Esophagus muscularis mucosa (tissue), 4 donors: ENCODE measurements at regions not wholly inside any gene's neighbourhood (a gene's known extent, or its start where the extent isn't known, plus 50 kb on each side); places are given as distances from the start of the nearest gene placed in this dataset.
"Not testable (repeated sequence)": the region's sequence is repeated elsewhere in the genome, so short reads cannot be mapped to it uniquely, and the experiment has no call there.

ENCODE experiments used
- DNase-seq: peaks from one replicate; pipeline ENCODE4 v3.0.0-alpha.2; 2017; ENCODE audit errors: extremely low spot score
- H3K27ac ChIP-seq, 4 donors: fragments of 200-600 bp; sonication (generic); replicated peaks in 1 of 4; 1 replicate in 3 of 4; 2 replicates in 1 of 4; pipeline ENCODE4 v1.5.1; 2016 to 2019; ENCODE audit warnings: mild to moderate bottlenecking in 1 of 4
- H3K27me3 ChIP-seq, 4 donors: fragments of 200-600 bp; sonication (generic); one replicate each; pipeline versions ENCODE4 v1.5.1 to v1.6.0; 2016 to 2019
- H3K36me3 ChIP-seq, 4 donors: fragments of 200-600 bp; sonication (generic); one replicate each; pipeline ENCODE4 v1.5.1; 2016 to 2019
- H3K4me1 ChIP-seq, 4 donors: fragments of 200-600 bp; sonication (generic); one replicate each; pipeline ENCODE4 v1.5.1; 2016 to 2019
- H3K4me3 ChIP-seq, 4 donors: fragments of 200-600 bp; sonication (generic); 1 replicate in 2 of 4; 2 replicates in 2 of 4; pipeline ENCODE4 v1.5.1; 2016 to 2019; ENCODE audit warnings: mild to moderate bottlenecking in 4 of 4, moderate library complexity in 1 of 4
- H3K9me3 ChIP-seq, 4 donors: fragments of 200-600 bp; sonication (generic); 1 replicate in 3 of 4; 2 replicates in 1 of 4; pipeline ENCODE4 v1.5.1; 2016 to 2019
- EP300 ChIP-seq: sonication (generic); formaldehyde crosslinking; IDR thresholded peaks from one replicate; pipeline ENCODE4 v1.6.1; 2017; ENCODE audit warnings: antibody characterized with exemption
- POLR2A ChIP-seq: fragments of 450-650 bp; IDR thresholded peaks from one replicate; pipeline ENCODE4 v1.6.1; 2017; ENCODE audit warnings: antibody characterized with exemption, moderate library complexity, mild to moderate bottlenecking, low read depth
- POLR2AphosphoS5 ChIP-seq, 2 donors: sonication (generic); formaldehyde crosslinking; IDR thresholded peaks; one replicate each; pipeline ENCODE4 v1.6.1; 2017; ENCODE audit warnings: antibody characterized with exemption in 2 of 2
- WGBS: methylation state at CpG from one replicate; pipeline ENCODE4 v1.1.5; 2018; 5-methylcytosine and 5-hydroxymethylcytosine counted together
- intact Hi-C: fragments of 100-400 bp; cut with DNase I; formaldehyde crosslinking; loops from one replicate; pipeline ENCODE4 v1.15.1; 2023
- TF ChIP-seq, protein P1 (sequence below), 3 experiments: fragments of 200-600 bp in 2 of 3; fragments of 450-650 bp in 1 of 3; sonication (generic) in 2 of 3; IDR thresholded peaks; one replicate each; pipeline ENCODE4 v1.5.1; 2017 to 2019; ENCODE audit warnings: antibody characterized with exemption in 3 of 3, mild to moderate bottlenecking in 2 of 3, moderate library complexity in 1 of 3

DNA sequence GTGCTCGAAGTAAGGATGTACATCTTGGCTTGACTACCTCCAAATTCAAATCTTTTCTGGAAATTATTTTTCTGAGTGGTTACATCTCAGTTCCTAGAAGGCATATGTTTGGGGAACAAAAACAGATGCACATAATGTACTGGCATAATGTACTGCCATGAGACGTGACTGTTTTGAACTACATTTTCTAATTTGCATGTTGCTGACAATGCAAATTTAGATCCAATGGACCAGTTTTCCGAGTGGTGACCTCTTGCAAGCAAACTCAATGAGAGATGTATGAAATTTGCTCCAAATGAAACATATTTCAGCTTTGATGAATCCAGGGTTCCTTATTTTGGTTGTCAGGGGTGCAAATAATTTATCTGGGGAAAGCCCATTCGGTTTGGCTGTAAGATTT is 694.3 kb downstream of the GRXCR1 start:
- TF ChIP-seq, protein P1, sequence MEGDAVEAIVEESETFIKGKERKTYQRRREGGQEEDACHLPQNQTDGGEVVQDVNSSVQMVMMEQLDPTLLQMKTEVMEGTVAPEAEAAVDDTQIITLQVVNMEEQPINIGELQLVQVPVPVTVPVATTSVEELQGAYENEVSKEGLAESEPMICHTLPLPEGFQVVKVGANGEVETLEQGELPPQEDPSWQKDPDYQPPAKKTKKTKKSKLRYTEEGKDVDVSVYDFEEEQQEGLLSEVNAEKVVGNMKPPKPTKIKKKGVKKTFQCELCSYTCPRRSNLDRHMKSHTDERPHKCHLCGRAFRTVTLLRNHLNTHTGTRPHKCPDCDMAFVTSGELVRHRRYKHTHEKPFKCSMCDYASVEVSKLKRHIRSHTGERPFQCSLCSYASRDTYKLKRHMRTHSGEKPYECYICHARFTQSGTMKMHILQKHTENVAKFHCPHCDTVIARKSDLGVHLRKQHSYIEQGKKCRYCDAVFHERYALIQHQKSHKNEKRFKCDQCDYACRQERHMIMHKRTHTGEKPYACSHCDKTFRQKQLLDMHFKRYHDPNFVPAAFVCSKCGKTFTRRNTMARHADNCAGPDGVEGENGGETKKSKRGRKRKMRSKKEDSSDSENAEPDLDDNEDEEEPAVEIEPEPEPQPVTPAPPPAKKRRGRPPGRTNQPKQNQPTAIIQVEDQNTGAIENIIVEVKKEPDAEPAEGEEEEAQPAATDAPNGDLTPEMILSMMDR (IDR thresholded peaks at IDR 0.05) = no peak
- TF ChIP-seq EP300 (no peak), POLR2AphosphoS5 (IDR thresholded peaks at IDR 0.05) (no peak), POLR2A (no peak)
- H3K4me1 ChIP-seq = no peaks in the 10 kb centered on the region
- intact Hi-C loops = no loop called here
- 67% methylated on average over 4 of the region's 4 CpGs for WGBS
- H3K9me3 ChIP-seq = no peaks in the 10 kb centered on the region
- no peak overlapping the region for H3K27ac ChIP-seq
- no peak overlapping the region for H3K4me3 ChIP-seq
- DNase-seq = no peak
- no peaks in the 10 kb centered on the region for H3K27me3 ChIP-seq
- H3K36me3 ChIP-seq = no peaks in the 10 kb centered on the region

DNA sequence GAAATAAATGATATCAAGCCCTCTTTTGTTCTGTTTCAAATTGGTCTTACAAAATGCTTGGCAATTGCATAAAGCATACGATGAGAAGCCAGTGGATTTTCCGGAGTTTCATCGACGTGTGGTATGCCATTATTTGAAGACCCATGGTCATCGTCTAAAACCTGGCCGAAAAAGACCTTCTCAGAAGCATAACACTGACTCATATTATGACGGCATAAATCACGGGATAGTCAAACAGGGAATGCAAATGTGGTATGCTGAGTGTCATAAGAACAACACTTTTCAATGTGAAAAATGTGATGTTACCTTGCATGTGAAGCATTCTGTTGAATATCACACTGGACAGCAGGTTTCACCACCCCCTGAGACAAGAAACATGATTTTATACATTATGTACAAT is 695.2 kb downstream of the GRXCR1 start:
- H3K9me3 ChIP-seq = no peaks in the 10 kb centered on the region
- H3K36me3 ChIP-seq = no peaks in the 10 kb centered on the region
- no peak overlapping the region for H3K4me3 ChIP-seq
- no peak overlapping the region for H3K27ac ChIP-seq
- TF ChIP-seq EP300 (no peak), POLR2A (no peak), POLR2AphosphoS5 (IDR thresholded peaks at IDR 0.05) (no peak)
- TF ChIP-seq, protein P1 (IDR thresholded peaks at IDR 0.05) = no peak
- intact Hi-C loops = no loop called here
- WGBS = 62% methylated on average over 8 of the region's 8 CpGs
- H3K27me3 ChIP-seq = no peaks in the 10 kb centered on the region
- H3K4me1 ChIP-seq = no peaks in the 10 kb centered on the region
- DNase-seq = no peak

- Histone ChIP-seq H3K27me3 (no peaks in the 10 kb centered on the region), H3K4me3 (no peak overlapping the region), H3K27ac (no peak overlapping the region), H3K36me3 (no peaks in the 10 kb centered on the region), H3K9me3 (no peaks in the 10 kb centered on the region), H3K4me1 (no peaks in the 10 kb centered on the region)
- intact Hi-C loops = no loop called here
- no peak for DNase-seq
- TF ChIP-seq, protein P1 (IDR thresholded peaks at IDR 0.05) = no peak
- TF ChIP-seq EP300 (no peak), POLR2A (no peak), POLR2AphosphoS5 (IDR thresholded peaks at IDR 0.05) (no peak)
Observed at GRCh38 chr4:43607400-43607799, 714.9 kb downstream of the GRXCR1 start.

DNA sequence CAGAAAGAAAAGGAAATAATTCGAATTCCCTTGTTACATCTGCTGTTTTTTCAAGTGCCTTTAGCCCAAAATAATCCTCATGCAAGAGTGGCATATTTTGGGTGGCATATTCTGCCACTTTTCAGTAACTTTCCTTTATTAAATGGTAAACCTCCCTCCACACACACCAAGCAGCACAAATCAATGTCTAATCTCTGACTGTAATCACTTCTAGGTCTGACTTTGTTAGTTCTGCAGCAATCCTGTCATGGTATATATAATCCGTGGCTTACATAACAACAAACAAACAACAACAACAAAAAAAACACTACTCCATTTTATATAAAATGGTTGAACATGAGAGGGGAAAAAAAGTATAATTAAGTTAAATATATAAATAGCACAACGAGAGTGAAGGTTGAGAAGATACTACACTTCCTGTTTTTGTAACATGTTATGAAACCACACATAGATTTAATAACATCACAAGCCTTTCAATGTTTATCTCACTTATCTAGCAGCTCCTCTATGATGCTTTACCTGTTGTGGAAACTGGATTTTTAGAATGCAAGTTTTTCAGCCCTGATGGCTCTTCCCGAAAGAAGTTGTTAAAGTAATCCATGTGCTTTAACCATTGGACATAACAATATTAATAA is 715.4 kb downstream of the GRXCR1 start:
- H3K27ac ChIP-seq = no peak overlapping the region
- no peaks in the 10 kb centered on the region for H3K27me3 ChIP-seq
- no peak overlapping the region for H3K4me3 ChIP-seq
- H3K9me3 ChIP-seq = no peaks in the 10 kb centered on the region
- no peaks in the 10 kb centered on the region for H3K4me1 ChIP-seq
- TF ChIP-seq, protein P1 (IDR thresholded peaks at IDR 0.05) = no peak
- TF ChIP-seq EP300 = no peak
- no peak for TF ChIP-seq POLR2AphosphoS5 (IDR thresholded peaks at IDR 0.05)
- TF ChIP-seq POLR2A = no peak
- WGBS = 57% methylated on average over 4 of the region's 4 CpGs
- intact Hi-C loops = no loop called here
- no peaks in the 10 kb centered on the region for H3K36me3 ChIP-seq
- no peak for DNase-seq

DNA sequence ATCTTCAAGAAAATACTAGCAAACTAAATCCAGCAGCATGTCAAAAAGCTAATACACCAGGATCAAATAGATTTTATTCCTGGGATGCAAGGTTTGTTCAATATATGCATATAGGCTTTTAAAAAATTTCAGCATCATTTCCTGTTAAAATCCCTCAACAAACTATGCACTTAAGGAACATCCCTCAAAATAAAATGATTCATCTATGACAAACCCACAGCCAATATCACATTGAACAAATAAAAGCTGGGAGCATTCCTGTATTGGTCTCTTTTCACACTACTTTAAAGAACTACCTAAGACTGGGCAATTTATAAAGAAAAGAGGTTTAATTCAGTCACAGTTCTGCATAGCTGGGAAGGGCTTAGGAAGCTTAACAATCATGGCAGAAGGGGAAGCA is 726.7 kb downstream of the GRXCR1 start:
- no peak for DNase-seq
- TF ChIP-seq POLR2A (no peak), EP300 (no peak), POLR2AphosphoS5 (IDR thresholded peaks at IDR 0.05) (no peak)
- TF ChIP-seq, protein P1 (IDR thresholded peaks at IDR 0.05) = no peak
- H3K4me1 ChIP-seq = no peaks in the 10 kb centered on the region
- no peak overlapping the region for H3K27ac ChIP-seq
- H3K36me3 ChIP-seq = no peaks in the 10 kb centered on the region
- H3K27me3 ChIP-seq = no peaks in the 10 kb centered on the region
- no peak overlapping the region for H3K4me3 ChIP-seq
- intact Hi-C loops = no loop called here
- no peaks in the 10 kb centered on the region for H3K9me3 ChIP-seq

DNA sequence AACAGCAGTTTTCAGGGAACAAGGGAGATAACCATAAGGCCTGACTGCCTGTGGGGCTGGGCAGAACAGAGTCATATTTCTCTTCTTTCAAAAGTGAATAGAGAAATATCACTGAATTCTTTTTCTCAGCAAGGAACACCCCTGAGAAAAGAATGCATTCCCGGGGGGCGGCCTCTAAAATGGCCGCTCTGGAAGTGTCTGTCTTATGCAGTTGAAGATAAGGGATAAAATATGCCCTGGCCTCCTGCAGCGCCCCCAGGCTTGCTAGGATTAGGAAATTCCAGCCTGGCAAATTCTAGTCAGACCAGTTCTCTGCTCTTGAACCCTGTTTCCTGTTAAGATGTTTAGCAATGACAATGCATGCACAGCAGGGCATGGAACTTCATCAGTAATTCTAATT is 745.4 kb downstream of the GRXCR1 start:
- H3K4me3 ChIP-seq, H3K4me1 ChIP-seq, H3K36me3 ChIP-seq, intact Hi-C loops, H3K27ac ChIP-seq, H3K27me3 ChIP-seq, DNase-seq: not testable (repeated sequence)
- peaks cover 0 to 11% (median 4%) of the 10 kb centered on the region in 4 donors for H3K9me3 ChIP-seq
- WGBS = 68% methylated on average over 4 of the region's 4 CpGs
